Nephron progenitor cell (in vitro differentiated cells): ENCODE measurements at regions not wholly inside any gene's neighbourhood (a gene's known extent, or its start where the extent isn't known, plus 50 kb on each side); places are given as distances from the start of the nearest gene placed in this dataset.
"Not testable (repeated sequence)": the region's sequence is repeated elsewhere in the genome, so short reads cannot be mapped to it uniquely, and the experiment has no call there.

Experiments
- DNase-seq: peaks from one replicate; pipeline ENCODE4 v3.0.0; 2021
- H3K27ac Mint-ChIP-seq: 2 replicates; pipeline ENCODE4 v1.8.0; 2021; ENCODE audit warnings: mild to moderate bottlenecking, moderate library complexity, mixed read lengths
- H3K27me3 Mint-ChIP-seq: 2 replicates; pipeline ENCODE4 v1.8.0; 2021; ENCODE audit warnings: mild to moderate bottlenecking, low read depth, mixed read lengths; ENCODE audit not compliant: poor library complexity
- H3K36me3 Mint-ChIP-seq: 2 replicates; pipeline ENCODE4 v1.8.0; 2021; ENCODE audit warnings: low read depth, mixed read lengths
- H3K4me1 Mint-ChIP-seq: 2 replicates; pipeline ENCODE4 v1.8.0; 2021; ENCODE audit warnings: mixed read lengths
- H3K4me3 Mint-ChIP-seq: 2 replicates; pipeline ENCODE4 v1.8.0; 2021; ENCODE audit warnings: mild to moderate bottlenecking, moderate library complexity, mixed read lengths
- H3K9me3 Mint-ChIP-seq: 2 replicates; pipeline ENCODE4 v1.8.0; 2021; ENCODE audit warnings: mild to moderate bottlenecking, moderate library complexity, mixed read lengths
- CTCF ChIP-seq: fragments of 200-600 bp; sonication (generic); IDR thresholded peaks from 2 replicates; pipeline ENCODE4 v1.5.0; 2021; ENCODE audit warnings: antibody characterized with exemption

DNA sequence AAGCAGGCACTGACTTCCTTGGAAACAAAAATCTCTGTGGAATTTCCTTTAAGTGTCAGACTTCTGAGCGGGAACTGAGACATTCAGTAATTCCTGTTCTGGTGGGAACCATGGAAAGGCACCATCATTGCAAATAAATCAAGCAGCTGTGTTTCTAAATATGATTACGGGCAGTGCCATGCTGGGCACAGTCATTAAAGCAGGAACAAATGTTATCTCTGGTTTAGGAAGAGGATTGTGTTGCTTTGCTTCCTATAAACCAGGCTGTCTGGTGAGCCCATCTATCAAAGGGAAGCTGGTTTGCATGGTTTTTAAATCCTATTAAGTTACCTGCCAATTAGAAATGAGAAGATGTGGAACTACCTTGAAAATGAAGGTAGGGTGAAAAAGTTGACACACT, 86.7 kb downstream of the EBLN2 start:
- Mint-ChIP-seq H3K9me3 (peaks cover 4% of the 10 kb centered on the region), H3K4me1 (peaks cover 40% of the 10 kb centered on the region), H3K27me3 (peaks cover 3% of the 10 kb centered on the region), H3K4me3 (no peak overlapping the region), H3K27ac (peak overlapping the region; percentile 33), H3K36me3 (no peaks in the 10 kb centered on the region)
- no peak for TF ChIP-seq CTCF
- DNase-seq: no peak

DNA sequence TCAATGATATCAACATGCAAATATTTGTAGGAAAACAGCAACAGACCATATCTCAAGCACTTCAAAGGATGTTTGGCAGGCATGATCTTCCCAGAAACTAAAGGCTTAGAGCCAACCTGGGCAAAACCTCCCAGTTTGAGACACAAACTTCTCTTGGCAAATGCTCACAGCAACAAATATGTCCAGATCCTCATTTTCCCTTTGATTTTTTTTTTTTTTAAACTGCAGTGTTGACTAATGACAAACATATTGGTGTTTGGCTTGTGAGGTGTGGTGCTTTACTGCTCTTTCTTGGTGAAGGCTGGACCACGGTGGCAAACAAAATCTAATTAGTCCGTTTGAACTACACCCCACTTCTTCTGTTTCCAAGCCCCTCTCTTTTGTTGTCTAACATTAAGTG, 87.2 kb downstream of the EBLN2 start:
- H3K4me1 Mint-ChIP-seq: peaks cover 35% of the 10 kb centered on the region
- no peak overlapping the region for H3K4me3 Mint-ChIP-seq
- peaks cover 4% of the 10 kb centered on the region for H3K9me3 Mint-ChIP-seq
- peak overlapping the region; percentile 33 for H3K27ac Mint-ChIP-seq
- peaks cover 3% of the 10 kb centered on the region for H3K27me3 Mint-ChIP-seq
- no peaks in the 10 kb centered on the region for H3K36me3 Mint-ChIP-seq
- no peak for DNase-seq
- no peak for TF ChIP-seq CTCF

GRCh38 chr3:73150369-73151130, 89.1 kb downstream of the EBLN2 start:
- no peaks in the 10 kb centered on the region for H3K36me3 Mint-ChIP-seq
- peaks cover 5% of the 10 kb centered on the region for H3K9me3 Mint-ChIP-seq
- TF ChIP-seq CTCF: no peak
- no peak overlapping the region for H3K4me3 Mint-ChIP-seq
- no peak overlapping the region for H3K27ac Mint-ChIP-seq
- H3K27me3 Mint-ChIP-seq: peaks cover 3% of the 10 kb centered on the region
- peaks cover 41% of the 10 kb centered on the region for H3K4me1 Mint-ChIP-seq
- no peak for DNase-seq

DNA sequence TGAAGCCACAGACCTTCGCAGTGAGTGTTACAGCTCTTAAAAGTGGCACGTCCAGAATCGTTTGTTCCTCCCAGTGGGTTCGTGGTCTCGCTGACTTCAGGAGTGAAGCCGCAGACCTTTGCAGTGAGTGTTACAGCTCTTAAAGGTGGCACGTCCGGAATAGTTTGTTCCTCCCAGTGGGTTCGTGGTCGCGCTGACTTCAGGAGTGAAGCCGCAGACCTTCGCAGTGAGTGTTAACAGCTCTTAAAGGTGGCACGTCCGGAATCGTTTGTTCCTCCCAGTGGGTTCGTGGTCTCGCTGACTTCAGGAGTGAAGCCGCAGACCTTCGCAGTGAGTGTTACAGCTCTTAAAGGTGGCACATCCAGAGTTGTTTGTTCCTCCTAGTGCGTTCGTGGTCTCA, 91.1 kb downstream of the EBLN2 start:
- DNase-seq, H3K9me3 Mint-ChIP-seq, H3K36me3 Mint-ChIP-seq, H3K27me3 Mint-ChIP-seq, H3K27ac Mint-ChIP-seq, H3K4me3 Mint-ChIP-seq: not testable (repeated sequence)
- H3K4me1 Mint-ChIP-seq: peaks cover 44% of the 10 kb centered on the region

GRCh38 chr3:73153057-73153456, 91.6 kb downstream of the EBLN2 start:
- not testable (repeated sequence) for DNase-seq, H3K4me3 Mint-ChIP-seq, H3K27ac Mint-ChIP-seq, H3K36me3 Mint-ChIP-seq, H3K27me3 Mint-ChIP-seq
- Mint-ChIP-seq H3K4me1 (peaks cover 39% of the 10 kb centered on the region), H3K9me3 (peaks cover 13% of the 10 kb centered on the region)

- not testable (repeated sequence) for H3K36me3 Mint-ChIP-seq, H3K4me3 Mint-ChIP-seq, H3K27ac Mint-ChIP-seq, H3K27me3 Mint-ChIP-seq, DNase-seq
- H3K9me3 Mint-ChIP-seq: peaks cover 20% of the 10 kb centered on the region
- peaks cover 28% of the 10 kb centered on the region for H3K4me1 Mint-ChIP-seq
These were observed 92.8 kb downstream of the EBLN2 start for GRCh38 chr3:73154261-73154660.

DNA sequence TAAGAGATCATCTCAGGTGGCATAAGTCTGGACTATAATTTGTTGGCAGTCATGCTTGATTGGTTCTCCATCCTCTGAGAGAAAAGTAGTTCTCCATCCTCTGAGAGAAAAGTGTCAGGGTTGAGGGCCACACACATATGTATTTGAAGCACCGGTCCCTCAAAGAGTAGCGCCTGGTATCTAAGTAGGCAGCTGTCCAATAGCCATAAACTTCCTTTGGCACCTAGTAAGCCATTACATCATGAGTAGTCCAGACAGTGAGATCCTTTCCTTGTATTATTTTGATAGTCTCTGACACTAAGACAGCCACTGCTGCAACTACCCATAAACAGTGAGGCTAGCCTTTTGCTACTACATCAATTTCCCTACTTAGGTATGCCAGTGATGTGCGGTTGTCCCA, 94.0 kb downstream of the EBLN2 start:
- Mint-ChIP-seq H3K9me3 (peaks cover 25% of the 10 kb centered on the region), H3K4me1 (peaks cover 28% of the 10 kb centered on the region)
- not testable (repeated sequence) for H3K27me3 Mint-ChIP-seq, DNase-seq, H3K27ac Mint-ChIP-seq, H3K36me3 Mint-ChIP-seq, H3K4me3 Mint-ChIP-seq

GRCh38 chr3:73164622-73165021, 103.2 kb downstream of the EBLN2 start:
- H3K36me3 Mint-ChIP-seq: peaks cover 19% of the 10 kb centered on the region
- H3K27ac Mint-ChIP-seq: no peak overlapping the region
- no peak for TF ChIP-seq CTCF
- peaks cover 18% of the 10 kb centered on the region for H3K27me3 Mint-ChIP-seq
- no peak for DNase-seq
- peaks cover 5% of the 10 kb centered on the region for H3K4me1 Mint-ChIP-seq
- H3K4me3 Mint-ChIP-seq: no peak overlapping the region
- peaks cover 43% of the 10 kb centered on the region for H3K9me3 Mint-ChIP-seq
